NCI-H2196 (cell line): ENCODE measurements at regions not wholly inside any gene's neighbourhood (a gene's known extent, or its start where the extent isn't known, plus 50 kb on each side); places are given as distances from the start of the nearest gene placed in this dataset.

ENCODE experiments used
- DNase-seq: peaks from one replicate; lab custom pipeline; 2025; ENCODE audit not compliant: unreplicated experiment; lab: John Stamatoyannopoulos, UW

GRCh38 chr1:80706526-80706925 lies 1094.2 kb upstream of the ADGRL2 start:
- no peak for DNase-seq

DNA sequence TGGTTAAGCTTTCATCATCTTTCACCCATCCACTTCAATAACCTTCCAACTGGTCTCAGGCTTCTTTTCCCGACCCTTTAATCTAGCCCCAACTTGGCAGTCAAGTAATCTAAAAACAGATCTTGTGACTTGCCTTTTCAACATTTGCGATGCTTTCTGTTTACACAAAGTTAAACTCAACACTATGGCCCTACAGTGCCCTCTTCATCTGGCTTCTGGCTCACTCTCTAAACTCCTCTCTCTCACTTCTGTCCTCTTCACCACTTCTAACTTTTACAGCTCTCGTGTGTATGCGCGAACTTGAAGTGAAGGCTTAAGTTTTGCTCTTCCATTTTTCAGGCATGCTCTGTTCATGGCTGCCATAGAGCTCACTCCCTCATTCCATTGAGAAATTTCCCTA lies 1122.3 kb upstream of the ADGRL2 start:
- no peak for DNase-seq

DNA sequence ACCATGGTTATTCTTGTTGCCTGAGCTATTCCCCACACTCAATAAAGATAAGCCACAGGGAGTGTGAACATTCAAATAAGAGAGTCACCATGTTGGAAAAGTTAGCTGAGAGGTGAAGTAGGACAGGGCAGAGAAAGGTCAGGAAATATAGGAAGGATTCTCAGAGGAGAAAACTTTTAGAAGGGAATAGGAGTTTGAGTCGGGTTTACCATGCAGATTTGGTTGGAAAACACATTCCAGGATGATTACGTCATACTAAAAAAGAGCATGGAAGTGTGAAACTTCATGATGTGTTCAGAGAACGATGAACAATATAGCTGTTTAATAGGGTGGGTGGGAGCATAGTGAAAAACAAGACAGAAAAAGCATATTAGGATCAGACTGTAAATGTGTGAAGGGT lies 1125.3 kb upstream of the ADGRL2 start:
- no peak for DNase-seq

GRCh38 chr1:80673935-80674597 lies 1126.7 kb upstream of the ADGRL2 start:
- no peak for DNase-seq

GRCh38 chr1:80668372-80668771 lies 1132.4 kb upstream of the ADGRL2 start:
- no peak for DNase-seq

- DNase-seq = no peak
Observed at GRCh38 chr1:80666073-80666472, 1134.7 kb upstream of the ADGRL2 start.

GRCh38 chr1:80659161-80659560 lies 1141.6 kb upstream of the ADGRL2 start:
- no peak for DNase-seq

- no peak for DNase-seq
Observed at GRCh38 chr1:80657707-80658106, 1143.0 kb upstream of the ADGRL2 start.

DNA sequence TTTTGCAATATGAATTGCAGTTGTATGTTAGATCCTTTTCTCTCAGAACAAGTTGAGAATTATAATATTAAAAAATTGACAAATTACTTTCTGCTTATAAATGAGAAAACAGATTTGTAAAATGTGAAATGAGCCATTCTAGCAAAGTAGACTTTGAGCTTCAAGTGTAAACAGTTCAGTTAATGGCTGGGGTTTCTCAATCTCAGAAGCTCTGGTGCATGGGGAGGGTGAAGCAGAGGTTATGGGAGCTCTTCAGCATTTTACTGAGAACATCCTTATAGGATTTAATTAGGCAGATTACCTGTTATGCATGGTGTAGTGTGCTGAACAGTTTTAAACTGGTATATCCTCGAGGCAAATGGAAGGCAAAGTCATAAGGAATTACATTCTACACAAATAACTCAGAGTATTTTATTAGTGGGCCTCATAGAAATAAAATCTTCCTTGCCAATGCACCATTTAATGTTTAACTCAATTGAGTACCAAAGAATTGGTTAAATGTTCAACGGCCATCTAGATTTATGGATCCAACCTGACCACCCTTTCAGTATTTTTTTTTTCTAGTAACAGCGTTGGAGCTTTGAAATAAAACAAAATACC lies 1143.6 kb upstream of the ADGRL2 start:
- DNase-seq = no peak

GRCh38 chr1:80656641-80657040 lies 1144.1 kb upstream of the ADGRL2 start:
- no peak for DNase-seq

DNA sequence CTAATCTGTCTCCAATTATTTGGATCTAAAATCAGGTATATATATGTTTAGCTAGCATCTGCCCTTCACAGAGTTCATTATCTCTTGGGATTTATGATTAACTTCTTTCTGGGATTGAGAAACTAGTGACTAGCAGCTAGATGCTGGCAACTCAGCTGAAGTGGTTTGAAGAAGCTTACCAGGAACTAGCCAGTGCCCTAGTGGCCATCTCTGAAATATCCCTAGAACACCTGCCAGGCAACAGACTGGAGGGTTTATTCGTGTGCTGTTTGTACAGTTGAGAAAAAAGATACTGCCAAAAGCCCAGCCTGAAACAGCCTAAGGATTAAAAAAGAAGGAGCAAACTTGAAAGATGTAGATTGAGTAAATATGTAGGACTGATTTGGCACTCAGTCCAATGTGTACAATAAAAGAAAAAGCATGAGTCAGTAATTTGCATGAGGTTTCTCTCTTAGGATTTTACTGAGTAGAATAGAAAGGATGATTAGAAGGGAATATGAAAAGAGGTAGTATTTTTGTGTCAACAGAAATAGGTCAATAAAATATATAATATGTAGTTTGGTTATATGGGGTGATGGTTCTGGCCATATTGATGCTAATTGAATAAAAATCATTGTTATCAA lies 1144.6 kb upstream of the ADGRL2 start:
- DNase-seq = no peak

DNA sequence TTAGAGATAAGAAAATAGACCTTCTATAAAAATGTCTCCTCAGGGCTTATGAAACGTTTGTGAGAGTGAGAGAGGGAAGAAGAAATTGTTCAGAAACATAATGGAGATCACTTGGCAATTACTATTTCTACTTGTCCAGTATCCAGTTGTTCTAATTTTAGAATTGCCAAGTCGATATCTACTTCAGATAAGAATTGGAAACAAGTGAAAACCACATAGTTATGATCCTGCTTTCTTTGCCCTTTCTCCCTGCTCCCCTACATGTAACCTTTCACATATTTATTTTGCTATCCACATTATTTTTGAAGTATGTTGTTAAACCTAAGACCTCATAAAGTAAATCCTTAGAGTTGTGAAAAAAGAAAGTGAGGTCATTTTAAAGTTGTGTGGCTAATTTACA lies 1154.7 kb upstream of the ADGRL2 start:
- DNase-seq = no peak

DNA sequence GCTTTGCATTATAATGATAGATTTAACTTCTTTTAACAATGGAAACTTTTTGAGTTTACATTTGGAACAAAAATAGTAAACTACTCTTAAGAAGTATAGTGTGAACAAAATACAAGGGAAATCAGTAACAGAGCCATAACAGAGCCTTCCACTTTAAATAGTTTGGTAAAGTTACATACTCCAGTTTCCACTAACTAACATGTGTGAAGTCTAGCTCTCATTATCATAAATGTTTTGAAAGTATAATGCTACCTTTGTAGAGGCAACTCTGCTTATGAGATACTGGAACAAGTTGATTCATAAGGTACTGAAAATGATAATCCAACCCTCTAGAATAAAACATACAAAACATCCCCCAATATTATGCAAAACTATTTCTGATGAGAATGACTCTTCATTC lies 1155.1 kb upstream of the ADGRL2 start:
- DNase-seq = no peak

DNA sequence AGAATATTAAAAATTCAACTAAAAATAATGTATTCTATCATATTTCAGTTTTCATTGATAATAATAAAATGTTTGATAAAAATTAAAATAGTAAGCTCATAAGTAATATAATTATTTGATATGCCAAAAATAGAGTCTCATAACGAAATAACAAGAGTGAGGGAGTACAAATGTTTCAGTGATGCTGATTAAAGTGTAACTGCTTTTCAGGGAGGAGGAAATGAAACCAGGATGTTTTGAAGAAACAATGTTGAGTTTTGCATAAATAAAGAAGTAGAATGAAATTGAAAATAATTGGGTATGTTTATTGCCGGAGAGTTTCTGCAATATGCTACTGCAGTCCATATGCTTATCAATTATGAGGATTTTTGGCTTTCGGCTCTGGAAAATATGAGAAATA lies 1159.8 kb upstream of the ADGRL2 start:
- DNase-seq = no peak

DNA sequence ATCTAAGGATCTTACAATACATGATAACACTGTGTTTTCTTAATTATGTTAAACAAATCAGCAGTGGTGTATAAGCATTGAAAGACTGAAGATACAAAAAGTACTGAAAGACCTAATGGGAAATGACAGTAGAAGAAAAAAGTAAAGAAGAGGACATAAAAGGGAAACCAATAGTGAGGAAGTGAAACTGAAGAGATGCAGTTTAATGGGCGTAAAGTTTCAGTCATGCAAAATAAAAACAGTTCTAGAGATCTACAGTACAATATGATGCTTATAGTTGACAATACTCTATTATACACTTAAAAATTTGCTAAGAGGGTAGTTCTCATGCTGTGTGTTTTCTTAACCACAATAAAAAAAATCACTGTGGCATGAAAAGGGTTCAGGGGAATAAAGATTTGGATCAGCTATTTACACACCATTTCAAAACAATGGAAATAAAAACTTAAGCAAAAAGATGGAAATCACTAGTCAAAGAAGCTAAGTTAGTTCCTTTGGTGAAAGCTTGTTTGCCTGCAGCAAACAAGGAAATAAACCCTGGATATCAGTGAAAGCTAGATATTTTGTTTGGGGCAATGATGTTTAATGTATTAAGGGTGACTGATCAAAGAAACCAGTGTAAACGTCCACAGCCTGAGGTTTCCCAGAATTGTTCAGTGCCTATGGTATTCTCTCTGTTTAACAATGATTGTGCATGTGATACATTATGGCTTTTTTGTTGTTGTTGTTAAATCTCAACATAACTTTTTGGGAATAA lies 1160.8 kb upstream of the ADGRL2 start:
- no peak for DNase-seq

DNA sequence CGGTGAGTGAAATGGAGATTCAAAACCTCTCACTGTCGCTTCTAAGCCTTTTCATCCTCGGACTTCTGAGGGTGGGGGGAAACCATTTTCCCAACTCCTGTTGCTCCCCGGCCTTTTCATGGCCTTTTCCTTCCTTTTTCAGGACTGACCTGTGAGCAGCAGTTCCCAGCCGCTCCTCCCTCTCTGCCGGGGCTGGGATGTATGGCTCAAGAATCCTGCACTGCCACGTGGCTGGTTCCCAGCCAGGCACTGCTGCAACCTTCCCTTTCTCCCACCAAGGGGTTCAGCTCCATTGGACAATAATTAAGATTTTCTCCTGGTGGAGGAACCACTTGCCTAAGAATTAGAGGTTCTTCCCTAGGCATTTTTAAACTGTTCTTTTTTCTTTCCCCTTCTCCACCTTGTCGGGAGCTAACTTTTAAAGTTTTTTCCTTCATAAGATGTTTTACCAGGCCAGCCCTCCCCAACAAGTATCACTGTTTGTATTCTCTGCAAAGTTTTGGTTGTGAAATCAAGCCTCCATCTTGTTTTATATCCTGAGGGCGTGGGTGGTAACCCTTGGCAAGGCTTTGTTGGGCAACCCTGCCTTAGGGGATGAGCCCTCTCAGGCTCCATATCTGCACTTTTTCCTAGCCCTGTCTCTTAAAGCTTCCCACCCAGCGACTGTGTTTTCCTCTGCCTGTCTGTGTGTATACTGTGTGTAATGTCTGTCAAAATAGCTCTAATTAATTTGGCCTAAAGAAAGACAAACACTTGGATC lies 1166.6 kb upstream of the ADGRL2 start:
- no peak for DNase-seq

DNA sequence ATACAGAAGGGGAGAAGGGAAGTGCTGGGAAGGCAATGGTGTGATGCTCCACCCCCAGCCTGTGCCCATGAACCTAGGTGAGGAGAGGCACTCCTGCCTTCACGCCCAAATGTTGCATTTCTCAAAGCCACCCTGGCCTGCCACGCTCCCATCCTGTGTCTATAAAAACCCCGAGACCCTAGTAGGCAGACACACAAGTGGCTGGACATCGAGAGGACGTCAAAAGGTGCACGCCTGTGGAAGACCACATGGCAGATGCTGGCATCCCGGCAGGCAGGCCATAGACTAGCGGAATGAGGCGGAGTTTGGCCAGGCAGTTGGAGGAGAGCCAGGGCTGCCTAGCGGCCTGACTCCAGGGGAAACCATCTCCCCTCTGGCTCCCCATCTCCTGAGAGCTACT lies 1168.5 kb upstream of the ADGRL2 start:
- no peak for DNase-seq

DNA sequence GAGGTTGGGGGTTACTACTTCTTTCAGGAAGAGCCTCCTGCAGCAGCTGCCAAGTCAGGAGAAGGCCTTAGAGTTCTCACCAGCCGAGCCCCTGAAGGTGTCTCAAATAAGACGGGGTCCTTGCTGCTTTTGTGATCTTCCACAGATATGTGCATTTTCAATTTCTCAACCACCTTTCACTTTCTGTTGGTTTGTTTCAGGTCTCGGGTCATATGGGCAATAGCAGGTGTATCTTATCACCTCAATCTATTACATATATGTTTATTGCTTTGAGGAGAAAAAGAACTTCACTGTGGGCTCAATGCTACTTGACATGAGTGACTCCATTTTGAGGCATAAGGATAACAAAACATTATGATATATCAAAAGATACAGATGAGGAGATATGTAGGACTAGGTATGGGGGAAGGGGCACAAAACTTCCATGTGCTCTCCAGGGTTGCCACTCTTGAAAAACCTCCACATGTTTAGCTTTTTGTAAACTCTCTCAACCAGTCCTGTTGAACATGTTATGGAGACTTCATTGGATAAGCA lies 1171.4 kb upstream of the ADGRL2 start:
- DNase-seq = no peak

GRCh38 chr1:80624682-80625081 lies 1176.1 kb upstream of the ADGRL2 start:
- no peak for DNase-seq

GRCh38 chr1:80607064-80607463 lies 1193.7 kb upstream of the ADGRL2 start:
- no peak for DNase-seq

DNA sequence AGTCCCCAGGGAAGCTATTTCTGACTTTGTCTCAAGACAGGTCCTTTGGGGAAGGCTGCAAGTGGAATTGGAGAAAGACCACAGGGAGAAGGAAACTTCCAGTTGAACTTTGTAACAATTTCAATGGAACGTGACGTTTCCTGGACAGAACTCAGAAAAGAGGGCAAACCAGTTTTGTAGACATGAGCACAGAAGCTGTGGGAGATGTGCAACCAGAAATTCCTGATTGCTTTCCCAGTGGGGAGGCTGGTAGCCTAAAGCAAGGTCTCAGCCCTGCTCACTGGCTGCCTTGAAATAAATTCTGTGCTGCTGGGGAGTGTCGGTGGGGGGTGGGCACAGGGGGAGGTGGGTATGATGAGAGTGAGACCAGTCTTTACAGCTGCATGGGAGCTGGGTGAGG lies 1206.7 kb upstream of the ADGRL2 start:
- no peak for DNase-seq
